Fibroblast of lung (primary cell): ENCODE measurements at regions not wholly inside any gene's neighbourhood (a gene's known extent, or its start where the extent isn't known, plus 50 kb on each side); places are given as distances from the start of the nearest gene placed in this dataset.
"Not testable (repeated sequence)": the region's sequence is repeated elsewhere in the genome, so short reads cannot be mapped to it uniquely, and the experiment has no call there.

ENCODE experiments used
- DNase-seq, 2 donors: peaks; one replicate each; pipeline versions ENCODE4 v3.0.0 to v3.0.0-alpha.2; 2010; ENCODE audit warnings: low read depth in 2 of 2
- H2AFZ ChIP-seq: 2 replicates; pipeline ENCODE4 v1.5.1; 2012; ENCODE audit warnings: low read length, control low read depth, inconsistent platforms
- H3K27ac ChIP-seq: 2 replicates; pipeline ENCODE4 v1.5.1; 2011; ENCODE audit warnings: low read length, control low read depth; ENCODE audit not compliant: insufficient read depth
- H3K27me3 ChIP-seq: 2 replicates; pipeline ENCODE4 v1.5.1; 2011; ENCODE audit warnings: mild to moderate bottlenecking, low read length; ENCODE audit not compliant: control insufficient read depth, insufficient read depth
- H3K36me3 ChIP-seq: 2 replicates; pipeline ENCODE4 v1.5.1; 2011; ENCODE audit warnings: low read length; ENCODE audit not compliant: control insufficient read depth, insufficient read depth
- H3K4me1 ChIP-seq: 2 replicates; pipeline ENCODE4 v1.5.1; 2011; ENCODE audit warnings: low read length; ENCODE audit not compliant: control insufficient read depth, insufficient read depth; ENCODE audit errors: extremely low read depth
- H3K4me2 ChIP-seq: 2 replicates; pipeline ENCODE4 v1.5.1; 2011; ENCODE audit warnings: low read length, control low read depth; ENCODE audit not compliant: insufficient read depth; ENCODE audit errors: extremely low read depth
- H3K4me3 ChIP-seq, 4 experiments: fragments of 200-600 bp in 1 of 4; sonication (generic) in 1 of 4; replicated peaks in 1 of 4; 2 replicates each; pipeline ENCODE4 v1.5.1; 2011 to 2016; ENCODE audit warnings: low read length in 4 of 4, low read depth in 3 of 4, mild to moderate bottlenecking in 3 of 4, control low read depth in 2 of 4, inconsistent platforms in 1 of 4, mixed read lengths in 1 of 4; ENCODE audit not compliant: insufficient read depth in 1 of 4; ENCODE audit errors: control extremely low read depth in 1 of 4
- H3K79me2 ChIP-seq: 2 replicates; pipeline ENCODE4 v1.5.1; 2012; ENCODE audit warnings: mild to moderate bottlenecking, low read length, inconsistent platforms; ENCODE audit not compliant: control insufficient read depth, insufficient read depth
- H3K9ac ChIP-seq: 2 replicates; pipeline ENCODE4 v1.5.1; 2011; ENCODE audit warnings: mild to moderate bottlenecking, low read length, control low read depth; ENCODE audit not compliant: insufficient read depth
- H3K9me3 ChIP-seq: 2 replicates; pipeline ENCODE4 v1.5.1; 2012; ENCODE audit warnings: low read depth, low read length; ENCODE audit not compliant: control insufficient read depth, insufficient read depth
- H4K20me1 ChIP-seq: 2 replicates; pipeline ENCODE4 v1.5.1; 2011; ENCODE audit warnings: low read length; ENCODE audit not compliant: control insufficient read depth, insufficient read depth; ENCODE audit errors: extremely low read depth
- EZH2 ChIP-seq: IDR thresholded peaks from 2 replicates; pipeline ENCODE4 v1.5.1; 2012; ENCODE audit warnings: low read length, control low read depth, mild to moderate bottlenecking; ENCODE audit errors: missing control alignments
- TF ChIP-seq, protein P1 (sequence below), 2 donors: IDR thresholded peaks in 1 of 2; conservative IDR thresholded peaks in 1 of 2; 1 replicate in 1 of 2; 2 replicates in 1 of 2; pipeline ENCODE4 v1.5.1; 2011 to 2012; ENCODE audit warnings: low read length in 2 of 2, control low read depth in 1 of 2, inconsistent platforms in 1 of 2, low read depth in 1 of 2, mild to moderate bottlenecking in 1 of 2

DNA sequence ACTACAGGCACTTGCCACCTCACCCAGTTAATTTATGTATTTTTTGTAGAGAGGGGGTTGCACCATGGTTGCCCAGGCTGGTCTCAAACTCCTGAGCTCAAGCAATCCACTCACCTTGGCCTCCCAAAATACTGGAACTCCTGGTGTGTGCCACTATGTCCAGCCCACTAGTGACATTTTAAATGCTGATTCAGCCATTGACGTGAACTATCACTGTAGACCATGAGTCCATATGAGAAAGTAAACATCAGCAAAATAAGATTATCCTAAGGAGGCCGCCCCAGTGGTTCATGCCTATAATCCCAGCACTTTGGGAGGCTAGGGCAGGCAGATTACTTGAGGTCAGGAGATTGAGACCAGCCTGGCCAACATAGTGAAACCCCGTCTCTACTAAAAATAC, 488.1 kb upstream of the EDIL3 start:
- Histone ChIP-seq H3K9me3 (no peaks in the 10 kb centered on the region), H3K27me3 (no peaks in the 10 kb centered on the region), H3K4me2 (no peak overlapping the region), H4K20me1 (no peaks in the 10 kb centered on the region), H2AFZ (no peak overlapping the region), H3K79me2 (no peaks in the 10 kb centered on the region), H3K4me3 (no peak overlapping the region), H3K9ac (no peak overlapping the region), H3K27ac (no peak overlapping the region), H3K4me1 (no peaks in the 10 kb centered on the region), H3K36me3 (no peaks in the 10 kb centered on the region)
- DNase-seq, result no peak
- TF ChIP-seq EZH2, result no peak
- TF ChIP-seq, protein P1, sequence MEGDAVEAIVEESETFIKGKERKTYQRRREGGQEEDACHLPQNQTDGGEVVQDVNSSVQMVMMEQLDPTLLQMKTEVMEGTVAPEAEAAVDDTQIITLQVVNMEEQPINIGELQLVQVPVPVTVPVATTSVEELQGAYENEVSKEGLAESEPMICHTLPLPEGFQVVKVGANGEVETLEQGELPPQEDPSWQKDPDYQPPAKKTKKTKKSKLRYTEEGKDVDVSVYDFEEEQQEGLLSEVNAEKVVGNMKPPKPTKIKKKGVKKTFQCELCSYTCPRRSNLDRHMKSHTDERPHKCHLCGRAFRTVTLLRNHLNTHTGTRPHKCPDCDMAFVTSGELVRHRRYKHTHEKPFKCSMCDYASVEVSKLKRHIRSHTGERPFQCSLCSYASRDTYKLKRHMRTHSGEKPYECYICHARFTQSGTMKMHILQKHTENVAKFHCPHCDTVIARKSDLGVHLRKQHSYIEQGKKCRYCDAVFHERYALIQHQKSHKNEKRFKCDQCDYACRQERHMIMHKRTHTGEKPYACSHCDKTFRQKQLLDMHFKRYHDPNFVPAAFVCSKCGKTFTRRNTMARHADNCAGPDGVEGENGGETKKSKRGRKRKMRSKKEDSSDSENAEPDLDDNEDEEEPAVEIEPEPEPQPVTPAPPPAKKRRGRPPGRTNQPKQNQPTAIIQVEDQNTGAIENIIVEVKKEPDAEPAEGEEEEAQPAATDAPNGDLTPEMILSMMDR (conservative IDR thresholded peaks at IDR 0.05 in 1 of 2, IDR thresholded peaks at IDR 0.05 in 1 of 2; ENCODE audit: low read depth in 1 of 2, low read length in 2 of 2), result no peak

DNA sequence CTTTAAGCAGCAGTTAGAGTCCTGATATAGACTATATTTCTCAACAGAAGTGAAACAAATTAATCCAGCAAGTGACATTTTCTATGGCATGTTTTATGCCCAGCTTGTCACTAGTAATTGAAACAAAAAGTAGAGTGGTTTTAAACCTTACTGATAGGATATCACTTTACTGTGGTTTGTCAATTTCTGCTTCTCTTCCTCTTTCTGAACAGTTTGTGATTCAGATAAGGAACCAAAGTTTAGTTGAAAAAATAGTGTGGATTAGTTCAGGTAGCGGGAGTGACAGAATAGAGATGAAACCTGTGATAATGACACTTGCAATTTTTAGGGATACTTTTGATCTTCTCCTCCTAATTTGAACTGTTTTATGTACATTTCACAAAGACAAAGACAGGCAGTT, 485.7 kb upstream of the EDIL3 start:
- no peaks in the 10 kb centered on the region for H3K4me1 ChIP-seq
- TF ChIP-seq, protein P1 (conservative IDR thresholded peaks at IDR 0.05 in 1 of 2, IDR thresholded peaks at IDR 0.05 in 1 of 2; ENCODE audit: low read depth in 1 of 2, low read length in 2 of 2), result no peak
- no peak for TF ChIP-seq EZH2
- no peaks in the 10 kb centered on the region for H3K9me3 ChIP-seq
- no peaks in the 10 kb centered on the region for H4K20me1 ChIP-seq
- no peak overlapping the region for H3K4me3 ChIP-seq
- no peak overlapping the region for H3K27ac ChIP-seq
- H2AFZ ChIP-seq, result no peak overlapping the region
- no peak overlapping the region for H3K9ac ChIP-seq
- no peak overlapping the region for H3K4me2 ChIP-seq
- H3K27me3 ChIP-seq, result no peaks in the 10 kb centered on the region
- H3K36me3 ChIP-seq, result no peaks in the 10 kb centered on the region
- no peak for DNase-seq
- no peaks in the 10 kb centered on the region for H3K79me2 ChIP-seq

DNA sequence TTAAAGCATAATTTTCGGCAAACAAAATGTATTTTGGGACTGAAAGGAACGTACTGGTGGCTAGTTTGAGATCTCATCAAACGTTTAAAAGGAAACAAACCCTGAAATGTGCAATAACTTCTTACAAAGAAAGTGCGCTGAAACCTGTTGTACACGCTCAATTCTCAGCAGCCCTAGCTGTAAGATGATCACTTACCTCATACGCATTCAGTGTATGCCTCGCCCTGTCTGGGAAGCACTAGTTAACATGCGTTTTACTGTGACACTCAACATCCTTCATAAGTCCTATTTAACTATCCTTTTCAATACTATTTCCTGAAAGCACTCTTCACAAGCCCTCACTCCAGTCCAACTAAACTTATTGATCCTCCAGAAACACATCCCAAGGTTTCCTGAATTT, 485.0 kb upstream of the EDIL3 start:
- Histone ChIP-seq H3K9me3 (no peaks in the 10 kb centered on the region), H2AFZ (no peak overlapping the region), H4K20me1 (no peaks in the 10 kb centered on the region), H3K9ac (no peak overlapping the region), H3K36me3 (no peaks in the 10 kb centered on the region), H3K27me3 (no peaks in the 10 kb centered on the region), H3K27ac (no peak overlapping the region), H3K4me2 (no peak overlapping the region), H3K79me2 (no peaks in the 10 kb centered on the region), H3K4me3 (no peak overlapping the region), H3K4me1 (no peaks in the 10 kb centered on the region)
- no peak for DNase-seq
- TF ChIP-seq, protein P1 (conservative IDR thresholded peaks at IDR 0.05 in 1 of 2, IDR thresholded peaks at IDR 0.05 in 1 of 2; ENCODE audit: low read depth in 1 of 2, low read length in 2 of 2), result no peak
- TF ChIP-seq EZH2, result no peak

DNA sequence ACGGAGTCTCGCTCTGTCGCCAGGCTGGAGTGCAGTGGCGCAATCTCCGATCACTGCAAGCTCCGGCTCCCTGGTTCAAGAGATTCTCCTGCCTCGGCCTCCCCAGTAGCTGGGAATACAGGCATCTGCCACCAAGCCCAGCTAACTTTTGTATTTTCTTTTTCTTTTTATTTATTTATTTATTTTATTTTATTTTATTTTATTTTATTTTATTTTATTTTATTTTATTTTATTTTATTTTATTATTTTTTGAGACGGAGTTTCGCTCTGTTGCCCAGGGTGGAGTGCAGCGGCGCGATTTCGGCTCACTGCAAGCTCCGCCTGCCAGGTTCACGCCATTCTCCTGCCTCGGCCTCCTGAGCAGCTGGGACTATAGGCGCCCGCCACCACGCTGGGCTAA, 479.3 kb upstream of the EDIL3 start:
- H3K4me2 ChIP-seq, H3K9me3 ChIP-seq, H3K27me3 ChIP-seq, DNase-seq, H3K9ac ChIP-seq, H3K4me1 ChIP-seq, H3K36me3 ChIP-seq, H4K20me1 ChIP-seq, H3K79me2 ChIP-seq, H3K27ac ChIP-seq, H3K4me3 ChIP-seq, H2AFZ ChIP-seq: not testable (repeated sequence)
